ENCODE measurements at regions not wholly inside any gene's neighbourhood (a gene's known extent, or its start where the extent isn't known, plus 50 kb on each side); places are given as distances from the start of the nearest gene placed in this dataset.

- no peak overlapping the region for H3K18ac ChIP-seq (ENCODE audit: extremely low read depth, low read length)
- no peak overlapping the region for H2BK20ac ChIP-seq (ENCODE audit: low read length)
- no peak overlapping the region for H3K56ac ChIP-seq (replicated peaks; ENCODE audit: insufficient read length, low read depth, low read length)
- H2BK120ac ChIP-seq (replicated peaks; ENCODE audit: low read depth, low read length) = no peak overlapping the region
- peaks cover 0 to 3% of the 10 kb centered on the region in 2 experiments; a peak in 1 of 4 replicates for H3K9me3 ChIP-seq (ENCODE audit: insufficient read depth in 2 of 2, low read depth in 1 of 2, low read length in 1 of 2)
- no peaks in the 10 kb centered on the region; a peak in 1 of 7 replicates for H3K4me1 ChIP-seq (replicated peaks in 1 of 4; ENCODE audit: control insufficient read depth in 3 of 4, insufficient read depth in 4 of 4, low read length in 3 of 4)
- H3K36me3 ChIP-seq (ENCODE audit: control insufficient read depth in 2 of 4, insufficient read depth in 4 of 4, low read length in 3 of 4) = peaks cover 0 to 6% (median 0%) of the 10 kb centered on the region in 4 experiments; a peak in 1 of 8 replicates
- WGBS, 2 experiments (ENCODE audit: extremely low coverage in 1 of 2, insufficient coverage in 1 of 2, insufficient read length in 1 of 2, insufficient replicate concordance in 2 of 2, low coverage in 1 of 2, low lambda C conversion rate in 2 of 2, missing lambda C conversion rate in 1 of 2) = 83% methylated on average over 2 of the region's 2 CpGs; no CpG with 5 or more reads in 1 of the 2 experiments
- H2BK12ac ChIP-seq (ENCODE audit: low read depth, low read length) = no peak overlapping the region
- no peak overlapping the region for H3K4me3 ChIP-seq (ENCODE audit: extremely low read depth in 1 of 4, insufficient read depth in 2 of 4, low read depth in 3 of 4, low read length in 4 of 4)
- H2BK15ac ChIP-seq (ENCODE audit: low read length) = no peak overlapping the region
- no peaks in the 10 kb centered on the region; a peak in 1 of 4 replicates for H3K79me2 ChIP-seq (ENCODE audit: control insufficient read depth in 1 of 2, insufficient read depth in 2 of 2, low read length in 2 of 2)
- POLR2A ChIA-PET (ENCODE audit: partially characterized antibody) = no interaction called here
- H4K8ac ChIP-seq (ENCODE audit: extremely low read depth, insufficient read depth, low read length) = no peak overlapping the region
- no peak overlapping the region for H3K14ac ChIP-seq (ENCODE audit: insufficient read length)
- no peaks in the 10 kb centered on the region for H3K27me3 ChIP-seq (replicated peaks in 1 of 4; ENCODE audit: control insufficient read depth in 3 of 4, extremely low read depth in 1 of 4, insufficient read depth in 3 of 4, low read length in 3 of 4)
- H4K20me1 ChIP-seq (replicated peaks in 1 of 2; ENCODE audit: control insufficient read depth in 1 of 2, insufficient read depth in 2 of 2, low read length in 2 of 2) = no peaks in the 10 kb centered on the region
- H4K91ac ChIP-seq (replicated peaks; ENCODE audit: insufficient read length, low read length) = no peak overlapping the region
- DNase-seq (ENCODE audit: low read depth in 1 of 2, low spot score in 2 of 2) (no peak), FAIRE-seq (no peak)
- H2AK5ac ChIP-seq (ENCODE audit: low read depth, low read length) = no peak overlapping the region
- H3K23me2 ChIP-seq (ENCODE audit: low read depth, low read length) = no peaks in the 10 kb centered on the region
- no peak overlapping the region for H2BK5ac ChIP-seq (ENCODE audit: low read depth, low read length)
- H3K9ac ChIP-seq (replicated peaks in 1 of 4; ENCODE audit: extremely low read depth in 1 of 4, low read depth in 3 of 4, low read length in 3 of 4) = no peak overlapping the region
- H3K27ac ChIP-seq (ENCODE audit: low read depth, low read length) = no peak overlapping the region
- H3K4ac ChIP-seq (replicated peaks; ENCODE audit: insufficient read length, low read depth, low read length) = no peak overlapping the region
- CTCF ChIA-PET (ENCODE audit: partially characterized antibody) = no interaction called here
- no peak overlapping the region for H4K5ac ChIP-seq (ENCODE audit: insufficient read length, low read depth, low read length)
- H2AFZ ChIP-seq (ENCODE audit: low read length) = no peak overlapping the region
- no peaks in the 10 kb centered on the region for H3K79me1 ChIP-seq (ENCODE audit: low read depth, low read length)
- H3K23ac ChIP-seq (ENCODE audit: insufficient read length) = no peak overlapping the region
- no peak overlapping the region for H3K4me2 ChIP-seq (ENCODE audit: insufficient read depth in 1 of 2, low read depth in 2 of 2, low read length in 2 of 2)
- TF ChIP-seq EGR1 (IDR thresholded peaks at IDR 0.05; ENCODE audit: borderline replicate concordance, low read depth, low read length) (no peak), GABPA (IDR thresholded peaks at IDR 0.05; ENCODE audit: borderline replicate concordance, insufficient read depth, low read length) (no peak), PHF8 (conservative IDR thresholded peaks at IDR 0.05; ENCODE audit: low read depth, low read length) (no peak)
Observed at GRCh38 chr3:63026722-63027121, 151.5 kb upstream of the CADPS start.
